ENCODE measurements at regions not wholly inside any gene's neighbourhood (a gene's known extent, or its start where the extent isn't known, plus 50 kb on each side); places are given as distances from the start of the nearest gene placed in this dataset.

DNA sequence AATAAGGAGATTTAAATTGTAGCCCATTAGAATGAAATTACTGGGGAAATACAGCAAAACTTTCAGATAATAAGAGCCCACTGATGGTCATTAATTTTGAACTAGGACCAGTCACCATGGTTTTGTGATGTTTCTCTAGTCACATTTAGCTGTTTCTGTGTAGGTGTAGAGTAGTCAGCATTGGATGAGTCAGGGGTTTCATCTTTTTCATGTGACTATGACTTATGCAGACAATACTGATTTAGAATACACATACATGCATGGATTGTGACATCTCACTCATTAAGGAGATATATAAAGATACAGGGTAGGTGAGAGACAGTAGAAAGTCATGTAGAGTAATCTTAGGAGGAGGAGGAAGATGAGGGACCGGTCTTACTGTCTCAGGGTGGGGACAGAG lies 1192.7 kb downstream of the KCNT2 start:
- no peak for TF ChIP-seq BACH2 (CRISPR knock-in tag; IDR thresholded peaks at IDR 0.05; ENCODE audit: borderline replicate concordance)
- no peak for TF ChIP-seq CSDC2 (CRISPR knock-in tag; IDR thresholded peaks at IDR 0.05)
- no peak for TF ChIP-seq ZFP3 (CRISPR knock-in tag; IDR thresholded peaks at IDR 0.05)
- TF ChIP-seq, protein P1, sequence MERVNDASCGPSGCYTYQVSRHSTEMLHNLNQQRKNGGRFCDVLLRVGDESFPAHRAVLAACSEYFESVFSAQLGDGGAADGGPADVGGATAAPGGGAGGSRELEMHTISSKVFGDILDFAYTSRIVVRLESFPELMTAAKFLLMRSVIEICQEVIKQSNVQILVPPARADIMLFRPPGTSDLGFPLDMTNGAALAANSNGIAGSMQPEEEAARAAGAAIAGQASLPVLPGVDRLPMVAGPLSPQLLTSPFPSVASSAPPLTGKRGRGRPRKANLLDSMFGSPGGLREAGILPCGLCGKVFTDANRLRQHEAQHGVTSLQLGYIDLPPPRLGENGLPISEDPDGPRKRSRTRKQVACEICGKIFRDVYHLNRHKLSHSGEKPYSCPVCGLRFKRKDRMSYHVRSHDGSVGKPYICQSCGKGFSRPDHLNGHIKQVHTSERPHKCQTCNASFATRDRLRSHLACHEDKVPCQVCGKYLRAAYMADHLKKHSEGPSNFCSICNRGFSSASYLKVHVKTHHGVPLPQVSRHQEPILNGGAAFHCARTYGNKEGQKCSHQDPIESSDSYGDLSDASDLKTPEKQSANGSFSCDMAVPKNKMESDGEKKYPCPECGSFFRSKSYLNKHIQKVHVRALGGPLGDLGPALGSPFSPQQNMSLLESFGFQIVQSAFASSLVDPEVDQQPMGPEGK (CRISPR knock-in tag; IDR thresholded peaks at IDR 0.05; ENCODE audit: borderline replicate concordance) = no peak
